Heart right ventricle (tissue), 16 donors: ENCODE measurements at regions not wholly inside any gene's neighbourhood (a gene's known extent, or its start where the extent isn't known, plus 50 kb on each side); places are given as distances from the start of the nearest gene placed in this dataset.

Experiments used
- ATAC-seq, 8 donors: fragments of 200-7000 bp; cut with Tn5 transposase; one replicate each; pipeline ENCODE4 v1.9.1; 2020; ENCODE audit warnings: mild to moderate bottlenecking in 8 of 8, moderate library complexity in 8 of 8, moderate number of reproducible peaks in 1 of 8
- DNase-seq, 2 donors: peaks; one replicate each; pipeline ENCODE4 v3.0.0-alpha.2; 2020
- H3K27ac ChIP-seq, 10 donors: fragments of 200-600 bp; sonication (generic) in 2 of 10; one replicate each; pipeline versions ENCODE4 v1.5.0 to v1.8.0; 2020 to 2022; ENCODE audit warnings: mild to moderate bottlenecking in 3 of 10
- H3K27me3 ChIP-seq, 7 donors: fragments of 200-600 bp; one replicate each; pipeline ENCODE4 v1.8.0; 2021 to 2022; ENCODE audit warnings: mild to moderate bottlenecking in 2 of 7
- H3K36me3 ChIP-seq, 9 donors: fragments of 200-600 bp; sonication (generic) in 1 of 9; one replicate each; pipeline versions ENCODE4 v1.5.0 to v1.8.0; 2020 to 2022; ENCODE audit warnings: mild to moderate bottlenecking in 2 of 9
- H3K4me1 ChIP-seq, 9 donors: fragments of 200-600 bp; sonication (generic) in 1 of 9; one replicate each; pipeline versions ENCODE4 v1.5.0 to v1.8.0; 2020 to 2022; ENCODE audit warnings: mild to moderate bottlenecking in 4 of 9
- H3K4me3 ChIP-seq, 10 donors: fragments of 200-600 bp; sonication (generic) in 2 of 10; one replicate each; pipeline versions ENCODE4 v1.5.0 to v1.8.0; 2020 to 2022; ENCODE audit warnings: mild to moderate bottlenecking in 7 of 10, moderate library complexity in 2 of 10
- H3K9me3 ChIP-seq, 11 donors: fragments of 200-600 bp in 10 of 11; sonication (generic) in 2 of 11; one replicate each; pipeline versions ENCODE4 v1.5.0 to v1.8.0; 2013 to 2022; ENCODE audit warnings: mild to moderate bottlenecking in 2 of 11, control low read depth in 1 of 11, moderate library complexity in 1 of 11
- CTCF ChIP-seq, 9 donors: fragments of 200-600 bp; sonication (generic) in 2 of 9; IDR thresholded peaks; one replicate each; pipeline versions ENCODE4 v1.5.0 to v1.8.0; 2021 to 2022; ENCODE audit warnings: antibody characterized with exemption in 9 of 9, mild to moderate bottlenecking in 5 of 9, moderate library complexity in 1 of 9
- WGBS, 2 donors: extraction: QIAGEN DNeasy Blood & Tissue Kit; methylation state at CpG; one replicate each; pipeline ENCODE4 v1.1.7; 2013; ENCODE audit warnings: inconsistent platforms in 1 of 2; 5-methylcytosine and 5-hydroxymethylcytosine counted together
- intact Hi-C, 10 donors: fragments of 100-400 bp; cut with DNase I; formaldehyde crosslinking; loops; one replicate each; pipeline versions ENCODE4 v1.11.1 to v1.14.2; 2022
- donor health status: Arrhythmogenic right ventricular cardiomyopathy.
- donor health status: ischemic (EF 13 %, LVEDD 7.1; RV severe dilation, severe dysfunction).
- donor health status: healthy with polysubstance abuse.
- donor health status: DM: no; HTN: yes; CAD: no.
- donor health status: DM: no; HTN: no; CAD: no.
- donor health status: ischemic (EF 25% LVEDD 6.9; RV normal size, moderate dysfunction).
- donor health status: ischemic (EF 25% LVEDD 5.7; RV mildly dilated, moderate dysfunction).
- donor health status: healthy.
- donor health status: DM: yes; HTN: yes; CAD: no.
- donor health status: Ischemic cardiomyopathy.
- donor health status: ischemic (EF 35%, LVEDD 5.7; RV mildly dilated, moderate dysfunction).
- donor health status: nonischemic (EF 11% LVEDD 7.7; RV severe dilation, severe dysfunction).
- donor health status: DM: yes; HTN: yes; CAD: no.
- donor health status: PGD.
- donor health status: ischemic (EF 29% LVEDD 5.4; RV normal size, mild dysfunction).
- donor health status: nonischemic (EF 23%, LVEDD 6.1; RV moderate dilation, normal function).

GRCh38 chr18:1917569-1917968 lies 653.7 kb downstream of the METTL4 start:
- Histone ChIP-seq H3K4me3 (no peak overlapping the region), H3K27me3 (no peaks in the 10 kb centered on the region), H3K27ac (no peak overlapping the region), H3K9me3 (peaks cover 0 to 30% (median 19%) of the 10 kb centered on the region in 11 donors), H3K36me3 (no peaks in the 10 kb centered on the region), H3K4me1 (no peaks in the 10 kb centered on the region)
- no peak for ATAC-seq
- no peak for TF ChIP-seq CTCF (IDR thresholded peaks at IDR 0.05)
- 90 to 92% methylated on average over 4 of the region's 4 CpGs for WGBS, 2 donors
- intact Hi-C loops = no loop called here
- no peak for DNase-seq

- ATAC-seq (no peak), DNase-seq (no peak)
- Histone ChIP-seq H3K9me3 (no peaks in the 10 kb centered on the region), H3K27me3 (no peaks in the 10 kb centered on the region), H3K4me3 (no peak overlapping the region), H3K36me3 (no peaks in the 10 kb centered on the region), H3K4me1 (no peaks in the 10 kb centered on the region), H3K27ac (no peak overlapping the region)
- intact Hi-C loops = no loop called here
- no peak for TF ChIP-seq CTCF (IDR thresholded peaks at IDR 0.05)
Observed at GRCh38 chr18:1922066-1922465, 649.2 kb downstream of the METTL4 start.

GRCh38 chr18:1928711-1929110 lies 642.6 kb downstream of the METTL4 start:
- ATAC-seq = no peak
- Histone ChIP-seq H3K4me1 (no peaks in the 10 kb centered on the region), H3K9me3 (no peaks in the 10 kb centered on the region), H3K27ac (no peak overlapping the region), H3K4me3 (no peak overlapping the region), H3K36me3 (no peaks in the 10 kb centered on the region), H3K27me3 (no peaks in the 10 kb centered on the region)
- WGBS, 2 donors = 67 to 84% methylated on average over 6 of the region's 6 CpGs
- DNase-seq = no peak
- TF ChIP-seq CTCF (IDR thresholded peaks at IDR 0.05) = no peak
- intact Hi-C loops = no loop called here

- Histone ChIP-seq H3K9me3 (no peaks in the 10 kb centered on the region), H3K27me3 (no peaks in the 10 kb centered on the region), H3K27ac (no peak overlapping the region), H3K4me1 (no peaks in the 10 kb centered on the region), H3K4me3 (no peak overlapping the region), H3K36me3 (no peaks in the 10 kb centered on the region)
- TF ChIP-seq CTCF (IDR thresholded peaks at IDR 0.05) = no peak
- ATAC-seq (no peak), DNase-seq (no peak)
- 84 to 90% methylated on average over 5 of the region's 5 CpGs for WGBS, 2 donors
- intact Hi-C loops = no loop called here
Observed at GRCh38 chr18:1929720-1930119, 641.6 kb downstream of the METTL4 start.
